ENCODE measurements at regions not wholly inside any gene's neighbourhood (a gene's known extent, or its start where the extent isn't known, plus 50 kb on each side); places are given as distances from the start of the nearest gene placed in this dataset.
A peak's percentile ranks its signal among the peaks of the same experiment; 100 is the strongest.

- peak; percentile 71 for DNase-seq (ENCODE audit: low spot score)
- TF ChIP-seq CTCF (IDR thresholded peaks at IDR 0.05; ENCODE audit: extremely low read depth, missing control alignments) = no peak
Observed at GRCh38 chr4:121255986-121256750, 92.0 kb upstream of the TNIP3 start.

GRCh38 chr4:121253961-121254360 lies 89.8 kb upstream of the TNIP3 start:
- no peak for DNase-seq (ENCODE audit: low spot score)
- TF ChIP-seq CTCF (IDR thresholded peaks at IDR 0.05; ENCODE audit: extremely low read depth, missing control alignments) = no peak

DNA sequence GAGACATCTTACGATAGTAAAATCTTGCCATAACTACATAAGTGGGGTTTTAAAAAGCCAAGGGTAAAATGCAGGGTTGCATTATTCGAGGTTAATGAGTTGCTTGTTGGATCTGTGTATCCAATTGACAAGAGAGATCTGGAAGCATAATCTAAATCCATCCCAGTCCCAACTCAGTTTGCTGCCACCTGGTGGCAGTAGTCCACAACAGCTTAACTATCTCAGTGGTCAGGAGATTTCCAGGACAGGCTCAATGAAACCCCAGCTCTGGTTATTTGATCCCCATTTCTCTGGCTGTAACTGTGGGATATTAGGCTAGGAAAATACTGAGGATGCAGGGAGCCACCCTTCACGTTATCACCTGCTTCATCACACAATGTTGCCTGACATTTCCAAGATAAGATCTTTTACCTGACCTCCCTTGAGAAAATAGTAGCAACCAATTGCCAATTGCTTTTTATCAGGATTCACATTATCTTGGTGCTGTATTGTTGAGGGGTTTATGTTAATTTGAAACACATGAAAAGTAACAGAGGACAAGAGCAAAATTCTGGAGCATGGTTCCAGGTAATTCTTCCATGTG lies 88.2 kb upstream of the TNIP3 start:
- peak; percentile 52 for DNase-seq (ENCODE audit: low spot score)
- peak; percentile 65 for TF ChIP-seq CTCF (IDR thresholded peaks at IDR 0.05; ENCODE audit: extremely low read depth, missing control alignments)

GRCh38 chr4:121248747-121249146 lies 84.6 kb upstream of the TNIP3 start:
- no peak for TF ChIP-seq CTCF (IDR thresholded peaks at IDR 0.05; ENCODE audit: extremely low read depth, missing control alignments)
- DNase-seq (ENCODE audit: low spot score) = no peak

GRCh38 chr4:121246698-121247097 lies 82.6 kb upstream of the TNIP3 start:
- DNase-seq (ENCODE audit: low spot score) = no peak
- TF ChIP-seq CTCF (IDR thresholded peaks at IDR 0.05; ENCODE audit: extremely low read depth, missing control alignments) = no peak

GRCh38 chr4:121243485-121243884 lies 79.4 kb upstream of the TNIP3 start:
- DNase-seq (ENCODE audit: low spot score) = peak; percentile 18
- no peak for TF ChIP-seq CTCF (IDR thresholded peaks at IDR 0.05; ENCODE audit: extremely low read depth, missing control alignments)

GRCh38 chr4:121242188-121242750 lies 78.1 kb upstream of the TNIP3 start:
- no peak for DNase-seq (ENCODE audit: low spot score)
- TF ChIP-seq CTCF (IDR thresholded peaks at IDR 0.05; ENCODE audit: extremely low read depth, missing control alignments) = no peak
